Endothelial cell of umbilical vein (primary cell): ENCODE measurements at regions not wholly inside any gene's neighbourhood (a gene's known extent, or its start where the extent isn't known, plus 50 kb on each side); places are given as distances from the start of the nearest gene placed in this dataset.

Experiments
- BruUV-seq: library from RNA; stranded (reverse); fragments of 400-500 nt; replicated peaks from 2 replicates; lab custom pipeline; 2021; lab: Mats Ljungman, UMichigan
- CTCF ChIA-PET: fragments of 300-600, 350-600 bp; sonication (Branson Sonifier 250); formaldehyde crosslinking; loops from one replicate; lab custom pipeline; 2021; ENCODE audit warnings: antibody characterized with exemption, inconsistent platforms; lab: Charles Lee
- POLR2A ChIA-PET: fragments of 300-600, 350-600 bp; sonication (Branson Sonifier 250); formaldehyde crosslinking; loops from one replicate; lab custom pipeline; 2021; ENCODE audit warnings: antibody characterized with exemption, inconsistent platforms; lab: Charles Lee
- DNase-seq: peaks from one replicate; pipeline ENCODE4 v3.0.0-alpha.2; 2011; ENCODE audit warnings: low read depth, low spot score
- FAIRE-seq: peaks from 2 replicates; lab custom pipeline; 2011; peaks lifted over from hg19 to GRCh38; lab: Jason Lieb, UNC
- H2AFZ ChIP-seq: 2 replicates; pipeline ENCODE4 v1.6.0; 2012; ENCODE audit warnings: low read depth, low read length, control low read depth, inconsistent platforms
- H3K27ac ChIP-seq: 2 replicates; pipeline ENCODE4 v1.5.1; 2011; ENCODE audit warnings: low read depth, mild to moderate bottlenecking, control low read depth, low read length, moderate library complexity; ENCODE audit not compliant: insufficient read depth
- H3K27me3 ChIP-seq, 2 experiments: 2 replicates each; pipeline versions ENCODE4 v1.6.0 to v1.6.1; 2011; ENCODE audit warnings: low read length in 2 of 2, mixed read lengths in 1 of 2; ENCODE audit not compliant: control insufficient read depth in 2 of 2, insufficient read depth in 2 of 2
- H3K36me3 ChIP-seq, 2 experiments: 2 replicates in 1 of 2; 3 replicates in 1 of 2; pipeline ENCODE4 v1.5.1; 2011; ENCODE audit warnings: low read length in 2 of 2, mild to moderate bottlenecking in 1 of 2, moderate library complexity in 1 of 2; ENCODE audit not compliant: control insufficient read depth in 2 of 2, insufficient read depth in 2 of 2; ENCODE audit errors: extremely low read depth in 1 of 2
- H3K4me1 ChIP-seq: 3 replicates; pipeline ENCODE4 v1.5.1; 2011; ENCODE audit warnings: mild to moderate bottlenecking, low read length; ENCODE audit not compliant: control insufficient read depth, insufficient read depth; ENCODE audit errors: extremely low read depth
- H3K4me2 ChIP-seq: 2 replicates; pipeline ENCODE4 v1.6.1; 2011; ENCODE audit warnings: low read length, control low read depth, mixed read lengths; ENCODE audit not compliant: insufficient read depth
- H3K4me3 ChIP-seq, 3 experiments: fragments of 200-600 bp in 1 of 3; sonication (generic), shearing (Covaris generic) in 1 of 3; replicated peaks in 1 of 3; 2 replicates each; pipeline ENCODE4 v1.5.1; 2011 to 2016; ENCODE audit warnings: control low read depth in 3 of 3, low read length in 3 of 3, mild to moderate bottlenecking in 2 of 3, inconsistent platforms in 1 of 3, low read depth in 1 of 3, moderate library complexity in 1 of 3; ENCODE audit not compliant: insufficient read depth in 1 of 3
- H3K79me2 ChIP-seq: 2 replicates; pipeline ENCODE4 v1.6.0; 2012; ENCODE audit warnings: low read length, inconsistent platforms; ENCODE audit not compliant: control insufficient read depth, insufficient read depth
- H3K9ac ChIP-seq: replicated peaks from 2 replicates; pipeline ENCODE3; 2011; ENCODE audit warnings: low read length, control low read depth; ENCODE audit not compliant: insufficient read depth; ENCODE audit errors: extremely low read depth
- H3K9me1 ChIP-seq: replicated peaks from 3 replicates; pipeline ENCODE4 v1.6.0; 2011; ENCODE audit warnings: mild to moderate bottlenecking, low read length; ENCODE audit not compliant: control insufficient read depth, insufficient read depth; ENCODE audit errors: extremely low read depth
- H3K9me3 ChIP-seq: replicated peaks from 2 replicates; pipeline ENCODE4 v1.5.1; 2012; ENCODE audit warnings: low read length, inconsistent platforms; ENCODE audit not compliant: control insufficient read depth, insufficient read depth
- H4K20me1 ChIP-seq: replicated peaks from 2 replicates; pipeline ENCODE3; 2011; ENCODE audit warnings: mild to moderate bottlenecking, low read length; ENCODE audit not compliant: control insufficient read depth, insufficient read depth; ENCODE audit errors: extremely low read depth
- EZH2 ChIP-seq: IDR thresholded peaks from 2 replicates; pipeline ENCODE4 v1.6.1; 2012; ENCODE audit warnings: borderline replicate concordance, low read depth, mild to moderate bottlenecking, moderate library complexity, low read length, inconsistent platforms; ENCODE audit not compliant: severe bottlenecking
- FOS ChIP-seq: IDR thresholded peaks from 2 replicates; pipeline ENCODE4 v1.6.1; 2011; ENCODE audit warnings: mild to moderate bottlenecking, low read length, moderate library complexity, borderline replicate concordance; ENCODE audit not compliant: insufficient read depth
- GATA2 ChIP-seq: IDR thresholded peaks from 2 replicates; pipeline ENCODE4 v1.7.0; 2011; ENCODE audit warnings: low read depth, mild to moderate bottlenecking, moderate library complexity, mixed read lengths, low read length; ENCODE audit not compliant: insufficient read length, insufficient read depth
- JUN ChIP-seq: IDR thresholded peaks from 2 replicates; pipeline ENCODE4 v1.6.1; 2011; ENCODE audit warnings: borderline replicate concordance, low read depth; ENCODE audit not compliant: insufficient read length, insufficient read depth
- MAX ChIP-seq: IDR thresholded peaks from 2 replicates; pipeline ENCODE4 v1.6.1; 2011; ENCODE audit not compliant: insufficient read depth, insufficient read length
- MYC ChIP-seq: IDR thresholded peaks from one replicate; pipeline ENCODE4 v1.6.1; 2011; ENCODE audit warnings: mild to moderate bottlenecking, low read depth, low read length
- POLR2A ChIP-seq: IDR thresholded peaks from 2 replicates; pipeline ENCODE4 v1.6.1; 2012; ENCODE audit warnings: low read depth, mild to moderate bottlenecking, control low read depth, low read length
- POLR2AphosphoS5 ChIP-seq: IDR thresholded peaks from 2 replicates; pipeline ENCODE4 v1.6.1; 2012; ENCODE audit warnings: low read depth, mild to moderate bottlenecking, control low read depth, low read length, moderate library complexity; ENCODE audit not compliant: insufficient read depth
- dilution Hi-C: fragments of 300-500 bp; cut with MboI; formaldehyde crosslinking; loops from one replicate; pipeline ENCODE4 v1.15.0; 2019; ENCODE audit warnings: low sequenced_read_pairs; ENCODE audit not compliant: extremely low pct_ligation_motif_present
- intact Hi-C: fragments of 100-400 bp; cut with micrococcal nuclease; formaldehyde crosslinking; loops from one replicate; pipeline ENCODE4 v1.10.0; 2022
- TF ChIP-seq, protein P1 (sequence below), 2 donors: IDR thresholded peaks; 1 replicate in 1 of 2; 2 replicates in 1 of 2; pipeline ENCODE4 v1.5.1; 2011; ENCODE audit warnings: low read length in 2 of 2, mild to moderate bottlenecking in 2 of 2, moderate library complexity in 2 of 2, control low read depth in 1 of 2, inconsistent platforms in 1 of 2, low read depth in 1 of 2; ENCODE audit not compliant: insufficient read depth in 1 of 2; ENCODE audit errors: extremely low read depth in 1 of 2

GRCh38 chr15:54722342-54722986, 474.3 kb downstream of the RSL24D1 start:
- no peak overlapping the region for H3K9ac ChIP-seq
- DNase-seq, result no peak
- H4K20me1 ChIP-seq, result no peaks in the 10 kb centered on the region
- no peak overlapping the region for H3K27ac ChIP-seq
- CTCF ChIA-PET, result no interaction called here
- no peak overlapping the region for H2AFZ ChIP-seq
- no peaks in the 10 kb centered on the region for H3K27me3 ChIP-seq
- BruUV-seq, result no TSS peak
- intact Hi-C loops, result no loop called here
- dilution Hi-C loops, result no loop called here
- POLR2A ChIA-PET, result no interaction called here
- no peaks in the 10 kb centered on the region for H3K4me1 ChIP-seq
- H3K4me2 ChIP-seq, result no peak overlapping the region
- no peak overlapping the region for H3K4me3 ChIP-seq
- no peaks in the 10 kb centered on the region for H3K9me1 ChIP-seq
- peaks cover 4% of the 10 kb centered on the region for H3K9me3 ChIP-seq
- H3K36me3 ChIP-seq, result no peaks in the 10 kb centered on the region
- no peak for TF ChIP-seq FOS
- no peak for TF ChIP-seq POLR2A
- TF ChIP-seq MAX, result no peak
- no peak for TF ChIP-seq GATA2
- no peaks in the 10 kb centered on the region for H3K79me2 ChIP-seq
- no peak for FAIRE-seq

- Histone ChIP-seq H3K79me2 (no peaks in the 10 kb centered on the region), H3K9ac (no peak overlapping the region), H3K4me3 (no peak overlapping the region), H3K4me2 (no peak overlapping the region), H3K27ac (no peak overlapping the region), H3K27me3 (no peaks in the 10 kb centered on the region), H2AFZ (no peak overlapping the region), H3K9me1 (no peaks in the 10 kb centered on the region), H3K4me1 (no peaks in the 10 kb centered on the region), H3K9me3 (no peaks in the 10 kb centered on the region), H4K20me1 (no peaks in the 10 kb centered on the region), H3K36me3 (no peaks in the 10 kb centered on the region)
- CTCF ChIA-PET, result no interaction called here
- intact Hi-C loops, result no loop called here
- BruUV-seq, result no TSS peak
- dilution Hi-C loops, result no loop called here
- no peak for FAIRE-seq
- TF ChIP-seq, protein P1, sequence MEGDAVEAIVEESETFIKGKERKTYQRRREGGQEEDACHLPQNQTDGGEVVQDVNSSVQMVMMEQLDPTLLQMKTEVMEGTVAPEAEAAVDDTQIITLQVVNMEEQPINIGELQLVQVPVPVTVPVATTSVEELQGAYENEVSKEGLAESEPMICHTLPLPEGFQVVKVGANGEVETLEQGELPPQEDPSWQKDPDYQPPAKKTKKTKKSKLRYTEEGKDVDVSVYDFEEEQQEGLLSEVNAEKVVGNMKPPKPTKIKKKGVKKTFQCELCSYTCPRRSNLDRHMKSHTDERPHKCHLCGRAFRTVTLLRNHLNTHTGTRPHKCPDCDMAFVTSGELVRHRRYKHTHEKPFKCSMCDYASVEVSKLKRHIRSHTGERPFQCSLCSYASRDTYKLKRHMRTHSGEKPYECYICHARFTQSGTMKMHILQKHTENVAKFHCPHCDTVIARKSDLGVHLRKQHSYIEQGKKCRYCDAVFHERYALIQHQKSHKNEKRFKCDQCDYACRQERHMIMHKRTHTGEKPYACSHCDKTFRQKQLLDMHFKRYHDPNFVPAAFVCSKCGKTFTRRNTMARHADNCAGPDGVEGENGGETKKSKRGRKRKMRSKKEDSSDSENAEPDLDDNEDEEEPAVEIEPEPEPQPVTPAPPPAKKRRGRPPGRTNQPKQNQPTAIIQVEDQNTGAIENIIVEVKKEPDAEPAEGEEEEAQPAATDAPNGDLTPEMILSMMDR (IDR thresholded peaks at IDR 0.05; ENCODE audit: extremely low read depth in 1 of 2, insufficient read depth in 1 of 2, low read depth in 1 of 2, low read length in 2 of 2), result no peak
- no peak for TF ChIP-seq POLR2AphosphoS5
- no peak for TF ChIP-seq GATA2
- TF ChIP-seq EZH2, result no peak
- no peak for TF ChIP-seq JUN
- TF ChIP-seq POLR2A, result no peak
- TF ChIP-seq MAX, result no peak
- no peak for TF ChIP-seq FOS
- TF ChIP-seq MYC, result no peak
- DNase-seq, result no peak
- POLR2A ChIA-PET, result no interaction called here
Observed at GRCh38 chr15:54719325-54719724, 477.4 kb downstream of the RSL24D1 start.
